ENCODE measurements at regions not wholly inside any gene's neighbourhood (a gene's known extent, or its start where the extent isn't known, plus 50 kb on each side); places are given as distances from the start of the nearest gene placed in this dataset.

GRCh38 chr11:92492372-92492771 is 267.8 kb downstream of the FAT3 start:
- no peak for DNase-seq

- DNase-seq: no peak
These were observed 270.6 kb downstream of the FAT3 start for GRCh38 chr11:92495107-92495793.

GRCh38 chr11:92500453-92500852 is 275.8 kb downstream of the FAT3 start:
- no peak for DNase-seq

GRCh38 chr11:92501066-92501739 is 276.6 kb downstream of the FAT3 start:
- no peak for DNase-seq

GRCh38 chr11:92504004-92504403 is 279.4 kb downstream of the FAT3 start:
- no peak for DNase-seq

GRCh38 chr11:92504534-92504933 is 279.9 kb downstream of the FAT3 start:
- DNase-seq: no peak

- DNase-seq: no peak
These were observed 281.1 kb downstream of the FAT3 start for GRCh38 chr11:92505689-92506088.

- no peak for DNase-seq
These were observed 282.3 kb downstream of the FAT3 start for GRCh38 chr11:92506809-92507336.

GRCh38 chr11:92510591-92510990 is 286.0 kb downstream of the FAT3 start:
- no peak for DNase-seq

- no peak for DNase-seq
These were observed 287.0 kb downstream of the FAT3 start for GRCh38 chr11:92511522-92512203.

- DNase-seq: no peak
These were observed 287.6 kb downstream of the FAT3 start for GRCh38 chr11:92512204-92512569.

- DNase-seq: no peak
These were observed 299.0 kb downstream of the FAT3 start for GRCh38 chr11:92523611-92524010.

- no peak for DNase-seq
These were observed 299.9 kb downstream of the FAT3 start for GRCh38 chr11:92524542-92524941.

GRCh38 chr11:92527467-92527866 is 302.8 kb downstream of the FAT3 start:
- DNase-seq: no peak

- DNase-seq: no peak
These were observed 303.4 kb downstream of the FAT3 start for GRCh38 chr11:92528001-92528400.

GRCh38 chr11:92531065-92531739 is 306.6 kb downstream of the FAT3 start:
- DNase-seq: no peak

- DNase-seq: no peak
These were observed 309.2 kb downstream of the FAT3 start for GRCh38 chr11:92533657-92534335.

GRCh38 chr11:92536883-92537282 is 312.3 kb downstream of the FAT3 start:
- DNase-seq: no peak

- no peak for DNase-seq
These were observed 315.5 kb downstream of the FAT3 start for GRCh38 chr11:92540096-92540495.

GRCh38 chr11:92545906-92546471 is 321.4 kb downstream of the FAT3 start:
- DNase-seq: no peak

- no peak for DNase-seq
These were observed 322.0 kb downstream of the FAT3 start for GRCh38 chr11:92546603-92547002.

- peak; percentile 35 for DNase-seq
These were observed 325.8 kb downstream of the FAT3 start for GRCh38 chr11:92550411-92550810.
